OCI-LY1 (cell line): ENCODE measurements at regions not wholly inside any gene's neighbourhood (a gene's known extent, or its start where the extent isn't known, plus 50 kb on each side); places are given as distances from the start of the nearest gene placed in this dataset.

Source experiments
- CTCF ChIP-seq: fragments of 200-600 bp; sonication (generic), shearing (Covaris generic); IDR thresholded peaks from 2 replicates; pipeline ENCODE4 v1.5.1; 2017; ENCODE audit warnings: mild to moderate bottlenecking, antibody characterized with exemption, low read length, moderate library complexity, mixed read lengths
- EZH2 ChIP-seq: fragments of 200-600 bp; sonication (generic), shearing (Covaris generic); IDR thresholded peaks from 2 replicates; pipeline ENCODE4 v1.8.0; 2017; ENCODE audit warnings: borderline replicate concordance, mixed run types, mild to moderate bottlenecking, antibody characterized with exemption, low read length, moderate library complexity, mixed read lengths

- TF ChIP-seq CTCF = no peak
- TF ChIP-seq EZH2 = no peak
Measured at GRCh38 chr10:106479636-106480035, 684.9 kb downstream of the SORCS1 start.
